ENCODE measurements at regions not wholly inside any gene's neighbourhood (a gene's known extent, or its start where the extent isn't known, plus 50 kb on each side); places are given as distances from the start of the nearest gene placed in this dataset.

DNA sequence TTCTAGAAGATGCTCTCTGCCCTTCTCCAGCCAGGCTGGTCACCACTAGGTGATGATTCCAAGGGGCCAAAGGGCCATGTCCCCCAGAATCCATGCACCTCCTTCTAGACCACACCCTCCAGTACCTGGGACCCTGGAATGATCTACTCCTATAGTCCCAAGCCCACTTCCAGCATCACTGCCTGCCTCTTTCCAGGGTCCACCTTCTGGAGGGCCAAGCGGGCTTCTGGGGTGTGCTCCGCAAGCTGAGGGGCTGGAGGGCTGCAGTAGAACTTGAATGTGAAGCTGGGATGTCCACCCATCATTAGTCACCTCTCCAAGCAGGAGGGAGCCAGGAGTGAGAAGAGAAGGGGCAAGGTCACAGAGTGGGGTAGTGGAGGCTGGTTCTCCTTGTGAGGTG is 234.4 kb upstream of the MYO3A start:
- intact Hi-C loops (cut with DNase I): no loop called here
- ATAC-seq: no peak
- DNase-seq: no peak
- TF ChIP-seq CTCF (IDR thresholded peaks at IDR 0.05): no peak
- no peaks in the 10 kb centered on the region for H3K27me3 ChIP-seq
- no peaks in the 10 kb centered on the region for H3K9me3 ChIP-seq
- no peaks in the 10 kb centered on the region for H3K4me1 ChIP-seq
- no peak overlapping the region for H3K27ac ChIP-seq
- WGBS, 2 donors: 96 to 100% methylated on average over 2 of the region's 2 CpGs
- H3K4me3 ChIP-seq: no peak overlapping the region
- no peaks in the 10 kb centered on the region for H3K36me3 ChIP-seq

DNA sequence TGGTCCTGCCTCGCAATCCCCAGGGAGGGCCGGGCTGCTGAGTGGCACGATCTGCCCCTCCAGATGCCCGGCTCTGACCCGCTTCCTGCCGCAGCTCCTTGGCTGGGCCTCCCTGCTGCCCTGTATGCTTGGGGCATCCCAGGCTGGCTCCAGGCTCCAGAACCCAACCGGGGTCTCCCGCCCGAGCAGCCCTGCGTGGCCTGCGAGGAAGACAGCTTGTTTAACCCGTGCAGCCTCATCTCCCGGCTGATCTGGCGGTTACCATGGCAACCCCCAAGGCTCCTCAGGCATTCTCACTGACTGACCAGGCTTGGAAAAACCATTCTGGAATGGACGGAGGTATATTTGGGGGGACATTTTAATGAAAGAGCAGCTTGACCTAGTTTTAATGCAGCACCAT is 232.4 kb upstream of the MYO3A start:
- no peaks in the 10 kb centered on the region for H3K27me3 ChIP-seq
- no peak for ATAC-seq
- H3K4me1 ChIP-seq: no peaks in the 10 kb centered on the region
- 67% methylated on average over 15 of the region's 15 CpGs for WGBS, 2 donors
- TF ChIP-seq CTCF (IDR thresholded peaks at IDR 0.05): no peak
- intact Hi-C loops (cut with DNase I): no loop called here
- no peak overlapping the region for H3K27ac ChIP-seq
- no peak for DNase-seq
- H3K9me3 ChIP-seq: no peaks in the 10 kb centered on the region
- no peaks in the 10 kb centered on the region for H3K36me3 ChIP-seq
- no peak overlapping the region for H3K4me3 ChIP-seq

GRCh38 chr10:25704622-25705021 is 229.4 kb upstream of the MYO3A start:
- no peak for TF ChIP-seq CTCF (IDR thresholded peaks at IDR 0.05)
- no peak overlapping the region for H3K4me3 ChIP-seq
- no peak overlapping the region for H3K27ac ChIP-seq
- ATAC-seq (no peak), DNase-seq (no peak)
- no peaks in the 10 kb centered on the region for H3K36me3 ChIP-seq
- H3K9me3 ChIP-seq: no peaks in the 10 kb centered on the region
- H3K4me1 ChIP-seq: no peaks in the 10 kb centered on the region
- intact Hi-C loops (cut with DNase I): no loop called here
- 37 to 46% methylated on average over 6 of the region's 6 CpGs for whole genome bisulfite sequencing, 2 donors
- H3K27me3 ChIP-seq: no peaks in the 10 kb centered on the region

DNA sequence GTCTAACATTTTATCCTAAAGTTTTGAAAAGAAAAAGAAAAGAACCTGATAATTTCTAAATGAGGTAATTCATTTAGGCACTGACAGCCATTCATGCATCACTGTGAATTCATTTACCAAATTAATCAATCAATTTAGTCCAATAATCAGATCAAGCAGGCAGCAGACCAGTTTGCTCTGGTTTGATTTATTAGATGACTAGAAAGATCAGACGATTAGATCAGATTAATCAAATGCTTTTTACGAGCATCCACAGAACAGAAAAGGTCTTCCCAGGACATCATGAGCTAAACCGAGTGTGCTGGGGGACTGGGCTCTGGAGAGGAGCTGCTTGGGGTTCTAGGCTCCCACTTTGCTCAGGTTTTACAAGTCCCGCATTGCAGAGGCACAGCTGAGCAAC is 226.5 kb upstream of the MYO3A start:
- Histone ChIP-seq H3K4me3 (no peak overlapping the region), H3K27ac (no peak overlapping the region), H3K36me3 (no peaks in the 10 kb centered on the region), H3K27me3 (peaks cover 0 to 4% (median 0%) of the 10 kb centered on the region in 7 donors), H3K9me3 (no peaks in the 10 kb centered on the region), H3K4me1 (no peaks in the 10 kb centered on the region)
- DNase-seq (no peak), ATAC-seq (no peak)
- intact Hi-C loops (cut with DNase I): no loop called here
- TF ChIP-seq CTCF (IDR thresholded peaks at IDR 0.05): no peak
- 80 to 84% methylated on average over 4 of the region's 4 CpGs for WGBS, 2 donors

All from heart right ventricle (tissue), 16 donors.